Gastroesophageal sphincter (tissue), 4 donors: ENCODE measurements at regions not wholly inside any gene's neighbourhood (a gene's known extent, or its start where the extent isn't known, plus 50 kb on each side); places are given as distances from the start of the nearest gene placed in this dataset.

ENCODE experiments used
- ATAC-seq: fragments of 150-250 bp; one replicate; pipeline ENCODE4 v1.9.1; 2016; ENCODE audit warnings: mild to moderate bottlenecking, moderate library complexity
- H3K27ac ChIP-seq, 4 donors: fragments of 200-600 bp; sonication (generic) in 3 of 4; 1 replicate in 3 of 4; 2 replicates in 1 of 4; pipeline ENCODE4 v1.5.1; 2016 to 2019
- H3K27me3 ChIP-seq: fragments of 200-600 bp; sonication (generic); one replicate; pipeline ENCODE4 v1.5.1; 2019
- H3K36me3 ChIP-seq, 2 donors: fragments of 200-600 bp; sonication (generic); one replicate each; pipeline ENCODE4 v1.5.1; 2019; ENCODE audit warnings: control low read depth in 1 of 2
- H3K4me1 ChIP-seq, 3 donors: fragments of 200-600 bp; sonication (generic); 1 replicate in 2 of 3; 2 replicates in 1 of 3; pipeline ENCODE4 v1.5.1; 2016 to 2019; ENCODE audit warnings: control low read depth in 2 of 3
- H3K4me3 ChIP-seq, 2 donors: fragments of 200-600 bp; sonication (generic); one replicate each; pipeline ENCODE4 v1.5.1; 2019; ENCODE audit warnings: mild to moderate bottlenecking in 1 of 2, moderate library complexity in 1 of 2
- H3K9me3 ChIP-seq, 3 donors: fragments of 200-600 bp; sonication (generic); one replicate each; pipeline ENCODE4 v1.5.1; 2017 to 2019; ENCODE audit warnings: control low read depth in 2 of 3
- CTCF ChIP-seq, 4 experiments: fragments of 200-600 bp in 2 of 4; fragments of 450-650 bp in 2 of 4; sonication (generic) in 1 of 4; IDR thresholded peaks; one replicate each; pipeline ENCODE4 v1.5.1; 2017 to 2019; ENCODE audit warnings: antibody characterized with exemption in 4 of 4, mild to moderate bottlenecking in 2 of 4, moderate library complexity in 2 of 4
- EP300 ChIP-seq: sonication (generic); formaldehyde crosslinking; IDR thresholded peaks from one replicate; pipeline ENCODE4 v1.6.1; 2017; ENCODE audit warnings: antibody characterized with exemption, mild to moderate bottlenecking
- POLR2A ChIP-seq, 2 donors: fragments of 450-650 bp; IDR thresholded peaks; one replicate each; pipeline ENCODE4 v1.6.1; 2017; ENCODE audit warnings: antibody characterized with exemption in 2 of 2, mild to moderate bottlenecking in 2 of 2, moderate library complexity in 1 of 2
- POLR2AphosphoS5 ChIP-seq: sonication (generic); formaldehyde crosslinking; IDR thresholded peaks from one replicate; pipeline ENCODE4 v1.6.1; 2017; ENCODE audit warnings: antibody characterized with exemption
- WGBS, 2 donors: methylation state at CpG; one replicate each; pipeline ENCODE4 v1.1.5; 2018; ENCODE audit warnings: low coverage in 1 of 2; 5-methylcytosine and 5-hydroxymethylcytosine counted together

GRCh38 chr5:126096442-126097006, 326.7 kb upstream of the GRAMD2B start:
- H3K27ac ChIP-seq, result no peak overlapping the region
- H3K36me3 ChIP-seq, result no peaks in the 10 kb centered on the region
- no peak for TF ChIP-seq POLR2AphosphoS5
- TF ChIP-seq EP300, result no peak
- TF ChIP-seq POLR2A (IDR thresholded peaks at IDR 0.05), result no peak
- no peak for TF ChIP-seq CTCF (IDR thresholded peaks at IDR 0.05)
- H3K4me1 ChIP-seq, result no peaks in the 10 kb centered on the region
- H3K4me3 ChIP-seq, result no peak overlapping the region
- H3K9me3 ChIP-seq, result no peaks in the 10 kb centered on the region
- ATAC-seq, result no peak
- 60 to 71% methylated on average over 4 of the region's 4 CpGs for WGBS, 2 donors
- no peaks in the 10 kb centered on the region for H3K27me3 ChIP-seq

GRCh38 chr5:126097876-126098275, 325.3 kb upstream of the GRAMD2B start:
- Histone ChIP-seq H3K27me3 (no peaks in the 10 kb centered on the region), H3K27ac (no peak overlapping the region), H3K4me3 (no peak overlapping the region), H3K36me3 (no peaks in the 10 kb centered on the region), H3K4me1 (no peaks in the 10 kb centered on the region), H3K9me3 (no peaks in the 10 kb centered on the region)
- TF ChIP-seq CTCF (IDR thresholded peaks at IDR 0.05) (no peak), POLR2A (IDR thresholded peaks at IDR 0.05) (no peak), POLR2AphosphoS5 (no peak), EP300 (no peak)
- ATAC-seq, result no peak
- WGBS, 2 donors, result 79 to 93% methylated on average over 1 of the region's 1 CpG

- Histone ChIP-seq H3K36me3 (no peaks in the 10 kb centered on the region), H3K27ac (no peak overlapping the region), H3K9me3 (peaks cover 0 to 3% (median 0%) of the 10 kb centered on the region in 3 donors), H3K4me1 (no peaks in the 10 kb centered on the region), H3K27me3 (no peaks in the 10 kb centered on the region), H3K4me3 (no peak overlapping the region)
- TF ChIP-seq POLR2AphosphoS5 (no peak), CTCF (IDR thresholded peaks at IDR 0.05) (no peak), POLR2A (IDR thresholded peaks at IDR 0.05) (no peak), EP300 (no peak)
- no peak for ATAC-seq
- 85 to 88% methylated on average over 1 of the region's 1 CpG for WGBS, 2 donors
Measured at GRCh38 chr5:126098330-126099017, 324.7 kb upstream of the GRAMD2B start.

- no peak overlapping the region for H3K27ac ChIP-seq
- WGBS, 2 donors, result 70 to 82% methylated on average over 2 of the region's 4 CpGs
- no peak for TF ChIP-seq POLR2AphosphoS5
- ATAC-seq, result no peak
- peaks cover 0 to 5% (median 0%) of the 10 kb centered on the region in 3 donors for H3K9me3 ChIP-seq
- no peaks in the 10 kb centered on the region for H3K36me3 ChIP-seq
- no peaks in the 10 kb centered on the region for H3K4me1 ChIP-seq
- no peak overlapping the region for H3K4me3 ChIP-seq
- no peaks in the 10 kb centered on the region for H3K27me3 ChIP-seq
Measured at GRCh38 chr5:126099077-126099476, 324.1 kb upstream of the GRAMD2B start.

- peak in 1 of 4 experiments; percentile 6 for TF ChIP-seq CTCF (IDR thresholded peaks at IDR 0.05)
- TF ChIP-seq POLR2AphosphoS5, result no peak
- no peaks in the 10 kb centered on the region for H3K27me3 ChIP-seq
- no peak overlapping the region for H3K27ac ChIP-seq
- H3K9me3 ChIP-seq, result peaks cover 0 to 5% (median 0%) of the 10 kb centered on the region in 3 donors
- no peaks in the 10 kb centered on the region for H3K36me3 ChIP-seq
- H3K4me1 ChIP-seq, result no peaks in the 10 kb centered on the region
- no peak overlapping the region for H3K4me3 ChIP-seq
- no peak for ATAC-seq
- 55 to 73% methylated on average over 3 to 4 of the region's 5 CpGs for WGBS, 2 donors
Measured at GRCh38 chr5:126100767-126101166, 322.4 kb upstream of the GRAMD2B start.
